ENCODE measurements at regions not wholly inside any gene's neighbourhood (a gene's known extent, or its start where the extent isn't known, plus 50 kb on each side); places are given as distances from the start of the nearest gene placed in this dataset.

DNA sequence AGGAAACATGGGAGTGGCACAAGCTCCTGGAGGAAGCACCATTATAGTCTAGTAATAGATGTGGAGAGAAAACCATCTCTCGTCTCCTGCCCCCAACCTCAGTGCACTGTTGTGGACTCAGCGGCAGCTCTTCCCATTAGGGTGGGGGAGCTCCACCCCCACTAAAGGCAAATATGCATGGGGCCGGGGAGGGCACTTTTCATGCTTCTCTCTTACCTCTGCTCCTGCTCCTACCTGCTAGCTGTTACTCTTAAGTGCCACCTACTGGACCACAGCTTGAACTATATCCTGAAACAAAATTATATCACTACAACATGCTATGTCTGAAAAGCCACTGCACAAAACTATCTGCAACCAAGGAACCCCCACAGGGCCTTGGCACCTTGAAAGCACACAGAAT, 112.6 kb upstream of the DACH1 start:
- no peak overlapping the region for H3K4me3 ChIP-seq
- FAIRE-seq (no peak), ATAC-seq (peak; percentile 69), DNase-seq (ENCODE audit: low read depth, low spot score) (no peak)
- no peak overlapping the region for H3K27ac ChIP-seq (ENCODE audit: control insufficient read depth, insufficient read depth)
- no peaks in the 10 kb centered on the region for H3K36me3 ChIP-seq (ENCODE audit: control insufficient read depth in 2 of 2, insufficient read depth in 2 of 2, low read length in 1 of 2)
- H3K4me1 ChIP-seq (ENCODE audit: control insufficient read depth, insufficient read depth, low read length) = no peaks in the 10 kb centered on the region
- WGBS (ENCODE audit: insufficient coverage, insufficient replicate concordance, low lambda C conversion rate, missing lambda C conversion rate) = 31% methylated on average over 3 of the region's 3 CpGs
- RAD21 ChIA-PET (ENCODE audit: unreplicated experiment) = interaction anchor here (1.5 kb wide), 1 partner anchor 1019 kb away, joined by 3 read pairs; no protein-coding TSS in a partner anchor
- H2AFZ ChIP-seq (ENCODE audit: control insufficient read depth, low read depth, low read length) = no peak overlapping the region
- no peak overlapping the region for H3K9ac ChIP-seq (ENCODE audit: control insufficient read depth, insufficient read depth, low read length)
- BruUV-seq (replicated peaks) = no TSS peak
- no peaks in the 10 kb centered on the region for H3K27me3 ChIP-seq (replicated peaks in 1 of 2; ENCODE audit: control insufficient read depth in 2 of 2, insufficient read depth in 2 of 2, low read length in 1 of 2)
- H3K4me2 ChIP-seq (ENCODE audit: control insufficient read depth, insufficient read depth) = no peak overlapping the region
- H3K79me2 ChIP-seq (ENCODE audit: control insufficient read depth, insufficient read depth, low read length) = no peaks in the 10 kb centered on the region
- SMC1A ChIA-PET (ENCODE audit: uncharacterized antibody, unreplicated experiment) = interaction anchor here (1.2 kb wide), 1 partner anchor 10 kb away, joined by 3 read pairs; no protein-coding TSS in a partner anchor
- TF ChIP-seq RAD21 (IDR thresholded peaks at IDR 0.05; ENCODE audit: insufficient read depth, low read depth, low read length) (peak; percentile 29), ZNF217 (IDR thresholded peaks at IDR 0.05) (no peak)
- TF ChIP-seq, protein P1, sequence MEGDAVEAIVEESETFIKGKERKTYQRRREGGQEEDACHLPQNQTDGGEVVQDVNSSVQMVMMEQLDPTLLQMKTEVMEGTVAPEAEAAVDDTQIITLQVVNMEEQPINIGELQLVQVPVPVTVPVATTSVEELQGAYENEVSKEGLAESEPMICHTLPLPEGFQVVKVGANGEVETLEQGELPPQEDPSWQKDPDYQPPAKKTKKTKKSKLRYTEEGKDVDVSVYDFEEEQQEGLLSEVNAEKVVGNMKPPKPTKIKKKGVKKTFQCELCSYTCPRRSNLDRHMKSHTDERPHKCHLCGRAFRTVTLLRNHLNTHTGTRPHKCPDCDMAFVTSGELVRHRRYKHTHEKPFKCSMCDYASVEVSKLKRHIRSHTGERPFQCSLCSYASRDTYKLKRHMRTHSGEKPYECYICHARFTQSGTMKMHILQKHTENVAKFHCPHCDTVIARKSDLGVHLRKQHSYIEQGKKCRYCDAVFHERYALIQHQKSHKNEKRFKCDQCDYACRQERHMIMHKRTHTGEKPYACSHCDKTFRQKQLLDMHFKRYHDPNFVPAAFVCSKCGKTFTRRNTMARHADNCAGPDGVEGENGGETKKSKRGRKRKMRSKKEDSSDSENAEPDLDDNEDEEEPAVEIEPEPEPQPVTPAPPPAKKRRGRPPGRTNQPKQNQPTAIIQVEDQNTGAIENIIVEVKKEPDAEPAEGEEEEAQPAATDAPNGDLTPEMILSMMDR (IDR thresholded peaks at IDR 0.05 in 2 of 3, conservative IDR thresholded peaks at IDR 0.05 in 1 of 3; ENCODE audit: control insufficient read depth in 2 of 3, extremely low read depth in 1 of 3, insufficient read depth in 1 of 3, low read depth in 3 of 3, low read length in 3 of 3) = peak; percentile 18 to 40 (median 30); a peak in 3 of 6 replicates
- H3K9me3 ChIP-seq (replicated peaks; ENCODE audit: control insufficient read depth, insufficient read depth, low read length) = no peaks in the 10 kb centered on the region
- intact Hi-C loops (cut with micrococcal nuclease; ENCODE audit: unreplicated experiment) (no loop called here), in situ Hi-C loops (cut with MboI) (no loop called here)
- CTCF ChIA-PET = interaction anchor here (2.0 to 2.1 kb wide), 2 partner anchors 14 to 1019 kb away, joined by 7 to 9 read pairs; no protein-coding TSS in a partner anchor
- no peaks in the 10 kb centered on the region for H4K20me1 ChIP-seq (ENCODE audit: control insufficient read depth, insufficient read depth)
- POLR2A ChIA-PET = no interaction called here

DNA sequence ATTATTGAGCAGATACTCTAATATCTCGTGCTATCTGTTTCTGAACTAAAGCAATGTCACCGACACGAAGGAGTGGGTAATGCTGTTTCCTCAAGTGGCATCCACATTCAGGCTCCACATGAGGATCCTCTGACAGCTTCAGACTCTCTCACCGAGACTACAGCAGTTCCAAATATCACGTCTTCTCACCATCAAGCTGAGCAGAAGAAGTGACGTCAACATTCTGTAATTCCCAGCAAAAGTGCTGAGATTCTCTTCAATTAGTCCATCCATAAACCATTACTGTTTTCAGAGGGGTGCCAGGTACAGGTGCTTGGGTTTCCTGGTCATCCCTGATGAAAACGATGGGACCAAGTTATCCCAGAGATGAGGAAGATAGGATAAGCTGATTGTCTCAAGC, 110.0 kb upstream of the DACH1 start:
- 18% methylated on average over 7 of the region's 7 CpGs for WGBS (ENCODE audit: insufficient coverage, insufficient replicate concordance, low lambda C conversion rate, missing lambda C conversion rate)
- ChIA-PET CTCF (interaction anchor here (1.3 kb wide), 1 partner anchor 15 kb away, joined by 3 read pairs; no protein-coding TSS in a partner anchor), POLR2A (no interaction called here), SMC1A (ENCODE audit: uncharacterized antibody, unreplicated experiment) (interaction anchor here (1.0 kb wide), 1 partner anchor 53 kb away, joined by 4 read pairs; no protein-coding TSS in a partner anchor), RAD21 (ENCODE audit: unreplicated experiment) (no interaction called here)
- Histone ChIP-seq H3K4me3 (no peak overlapping the region), H4K20me1 (ENCODE audit: control insufficient read depth, insufficient read depth) (no peaks in the 10 kb centered on the region), H3K27ac (ENCODE audit: control insufficient read depth, insufficient read depth) (no peak overlapping the region), H3K9ac (ENCODE audit: control insufficient read depth, insufficient read depth, low read length) (no peak overlapping the region), H3K4me2 (ENCODE audit: control insufficient read depth, insufficient read depth) (no peak overlapping the region), H3K9me3 (replicated peaks; ENCODE audit: control insufficient read depth, insufficient read depth, low read length) (no peaks in the 10 kb centered on the region), H3K4me1 (ENCODE audit: control insufficient read depth, insufficient read depth, low read length) (no peaks in the 10 kb centered on the region), H3K36me3 (ENCODE audit: control insufficient read depth in 2 of 2, insufficient read depth in 2 of 2, low read length in 1 of 2) (no peaks in the 10 kb centered on the region), H2AFZ (ENCODE audit: control insufficient read depth, low read depth, low read length) (no peak overlapping the region), H3K27me3 (replicated peaks in 1 of 2; ENCODE audit: control insufficient read depth in 2 of 2, insufficient read depth in 2 of 2, low read length in 1 of 2) (no peaks in the 10 kb centered on the region), H3K79me2 (ENCODE audit: control insufficient read depth, insufficient read depth, low read length) (no peaks in the 10 kb centered on the region)
- intact Hi-C loops (cut with micrococcal nuclease; ENCODE audit: unreplicated experiment) (no loop called here), in situ Hi-C loops (cut with MboI) (no loop called here)
- ATAC-seq (no peak), FAIRE-seq (no peak), DNase-seq (ENCODE audit: low read depth, low spot score) (no peak)
- BruUV-seq (replicated peaks) = no TSS peak
- TF ChIP-seq PML (IDR thresholded peaks at IDR 0.05; ENCODE audit: low read length) (no peak), SREBF2 (IDR thresholded peaks at IDR 0.05; ENCODE audit: low read length) (no peak), PAX5 (IDR thresholded peaks at IDR 0.05; ENCODE audit: borderline replicate concordance, low read depth, low read length) (no peak), EGR1 (IDR thresholded peaks at IDR 0.05; ENCODE audit: borderline replicate concordance in 1 of 2, low read depth in 2 of 2, low read length in 2 of 2) (no peak), ETV6 (conservative IDR thresholded peaks at IDR 0.05 in 1 of 2, IDR thresholded peaks at IDR 0.05 in 1 of 2; ENCODE audit: borderline replicate concordance in 1 of 2, low read depth in 1 of 2) (no peak), NR2F1 (conservative IDR thresholded peaks at IDR 0.05) (no peak)
- TF ChIP-seq, protein P2, sequence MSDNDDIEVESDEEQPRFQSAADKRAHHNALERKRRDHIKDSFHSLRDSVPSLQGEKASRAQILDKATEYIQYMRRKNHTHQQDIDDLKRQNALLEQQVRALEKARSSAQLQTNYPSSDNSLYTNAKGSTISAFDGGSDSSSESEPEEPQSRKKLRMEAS (IDR thresholded peaks at IDR 0.05; ENCODE audit: low read depth, low read length) = no peak
- TF ChIP-seq, protein P3, sequence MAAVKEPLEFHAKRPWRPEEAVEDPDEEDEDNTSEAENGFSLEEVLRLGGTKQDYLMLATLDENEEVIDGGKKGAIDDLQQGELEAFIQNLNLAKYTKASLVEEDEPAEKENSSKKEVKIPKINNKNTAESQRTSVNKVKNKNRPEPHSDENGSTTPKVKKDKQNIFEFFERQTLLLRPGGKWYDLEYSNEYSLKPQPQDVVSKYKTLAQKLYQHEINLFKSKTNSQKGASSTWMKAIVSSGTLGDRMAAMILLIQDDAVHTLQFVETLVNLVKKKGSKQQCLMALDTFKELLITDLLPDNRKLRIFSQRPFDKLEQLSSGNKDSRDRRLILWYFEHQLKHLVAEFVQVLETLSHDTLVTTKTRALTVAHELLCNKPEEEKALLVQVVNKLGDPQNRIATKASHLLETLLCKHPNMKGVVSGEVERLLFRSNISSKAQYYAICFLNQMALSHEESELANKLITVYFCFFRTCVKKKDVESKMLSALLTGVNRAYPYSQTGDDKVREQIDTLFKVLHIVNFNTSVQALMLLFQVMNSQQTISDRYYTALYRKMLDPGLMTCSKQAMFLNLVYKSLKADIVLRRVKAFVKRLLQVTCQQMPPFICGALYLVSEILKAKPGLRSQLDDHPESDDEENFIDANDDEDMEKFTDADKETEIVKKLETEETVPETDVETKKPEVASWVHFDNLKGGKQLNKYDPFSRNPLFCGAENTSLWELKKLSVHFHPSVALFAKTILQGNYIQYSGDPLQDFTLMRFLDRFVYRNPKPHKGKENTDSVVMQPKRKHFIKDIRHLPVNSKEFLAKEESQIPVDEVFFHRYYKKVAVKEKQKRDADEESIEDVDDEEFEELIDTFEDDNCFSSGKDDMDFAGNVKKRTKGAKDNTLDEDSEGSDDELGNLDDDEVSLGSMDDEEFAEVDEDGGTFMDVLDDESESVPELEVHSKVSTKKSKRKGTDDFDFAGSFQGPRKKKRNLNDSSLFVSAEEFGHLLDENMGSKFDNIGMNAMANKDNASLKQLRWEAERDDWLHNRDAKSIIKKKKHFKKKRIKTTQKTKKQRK (IDR thresholded peaks at IDR 0.05; ENCODE audit: low read depth, low read length) = no peak
